ENCODE measurements at regions not wholly inside any gene's neighbourhood (a gene's known extent, or its start where the extent isn't known, plus 50 kb on each side); places are given as distances from the start of the nearest gene placed in this dataset.
"Not testable (repeated sequence)": the region's sequence is repeated elsewhere in the genome, so short reads cannot be mapped to it uniquely, and the experiment has no call there.

GRCh38 chr4:36590343-36590742 is 308.9 kb downstream of the DTHD1 start:
- DNase-seq, result no peak
- TF ChIP-seq GATA1 (IDR thresholded peaks at IDR 0.05; ENCODE audit: low read depth, low read length) (no peak), POLR2A (IDR thresholded peaks at IDR 0.05; ENCODE audit: low read length) (no peak)

GRCh38 chr4:36601864-36602495 is 320.6 kb downstream of the DTHD1 start:
- no peak for TF ChIP-seq GATA1 (IDR thresholded peaks at IDR 0.05; ENCODE audit: low read depth, low read length)
- no peak for TF ChIP-seq POLR2A (IDR thresholded peaks at IDR 0.05; ENCODE audit: low read length)
- no peak for DNase-seq

GRCh38 chr4:36609661-36610060 is 328.2 kb downstream of the DTHD1 start:
- no peak for DNase-seq
- TF ChIP-seq GATA1 (IDR thresholded peaks at IDR 0.05; ENCODE audit: low read depth, low read length), result no peak
- no peak for TF ChIP-seq POLR2A (IDR thresholded peaks at IDR 0.05; ENCODE audit: low read length)

- TF ChIP-seq POLR2A (IDR thresholded peaks at IDR 0.05; ENCODE audit: low read length), result no peak
- TF ChIP-seq GATA1 (IDR thresholded peaks at IDR 0.05; ENCODE audit: low read depth, low read length), result no peak
These were observed 329.2 kb downstream of the DTHD1 start for GRCh38 chr4:36610628-36611027.

GRCh38 chr4:36613142-36613541 is 331.7 kb downstream of the DTHD1 start:
- DNase-seq, result not testable (repeated sequence)

More at GRCh38 chr4:36610628-36611027, 329.2 kb downstream of the DTHD1 start:
- DNase-seq, result no peak

- no peak for DNase-seq
- TF ChIP-seq GATA1 (IDR thresholded peaks at IDR 0.05; ENCODE audit: low read depth, low read length), result no peak
- no peak for TF ChIP-seq POLR2A (IDR thresholded peaks at IDR 0.05; ENCODE audit: low read length)
These were observed 332.6 kb downstream of the DTHD1 start for GRCh38 chr4:36614011-36614410.

GRCh38 chr4:36618102-36618501 is 336.7 kb downstream of the DTHD1 start:
- no peak for DNase-seq
- no peak for TF ChIP-seq POLR2A (IDR thresholded peaks at IDR 0.05; ENCODE audit: low read length)
- no peak for TF ChIP-seq GATA1 (IDR thresholded peaks at IDR 0.05; ENCODE audit: low read depth, low read length)

- no peak for DNase-seq
These were observed 342.6 kb downstream of the DTHD1 start for GRCh38 chr4:36624030-36624429.

GRCh38 chr4:36638273-36638811 is 356.9 kb downstream of the DTHD1 start:
- no peak for DNase-seq
- no peak for TF ChIP-seq POLR2A (IDR thresholded peaks at IDR 0.05; ENCODE audit: low read length)
- TF ChIP-seq GATA1 (IDR thresholded peaks at IDR 0.05; ENCODE audit: low read depth, low read length), result no peak

More at GRCh38 chr4:36624030-36624429, 342.6 kb downstream of the DTHD1 start:
- TF ChIP-seq POLR2A (IDR thresholded peaks at IDR 0.05; ENCODE audit: low read length), result no peak
- TF ChIP-seq GATA1 (IDR thresholded peaks at IDR 0.05; ENCODE audit: low read depth, low read length), result no peak

- DNase-seq, result no peak
- TF ChIP-seq POLR2A (IDR thresholded peaks at IDR 0.05; ENCODE audit: low read length) (no peak), GATA1 (IDR thresholded peaks at IDR 0.05; ENCODE audit: low read depth, low read length) (no peak)
These were observed 359.5 kb downstream of the DTHD1 start for GRCh38 chr4:36640876-36641275.

GRCh38 chr4:36651253-36651652 is 369.8 kb downstream of the DTHD1 start:
- TF ChIP-seq POLR2A (IDR thresholded peaks at IDR 0.05; ENCODE audit: low read length), result no peak
- TF ChIP-seq GATA1 (IDR thresholded peaks at IDR 0.05; ENCODE audit: low read depth, low read length), result no peak
- no peak for DNase-seq

- TF ChIP-seq POLR2A (IDR thresholded peaks at IDR 0.05; ENCODE audit: low read length), result no peak
- no peak for TF ChIP-seq GATA1 (IDR thresholded peaks at IDR 0.05; ENCODE audit: low read depth, low read length)
- no peak for DNase-seq
These were observed 371.4 kb downstream of the DTHD1 start for GRCh38 chr4:36652857-36653256.

GRCh38 chr4:36665985-36666527 is 384.6 kb downstream of the DTHD1 start:
- TF ChIP-seq POLR2A (IDR thresholded peaks at IDR 0.05; ENCODE audit: low read length) (no peak), GATA1 (IDR thresholded peaks at IDR 0.05; ENCODE audit: low read depth, low read length) (no peak)
- no peak for DNase-seq

GRCh38 chr4:36675436-36675835 is 394.0 kb downstream of the DTHD1 start:
- TF ChIP-seq POLR2A (IDR thresholded peaks at IDR 0.05; ENCODE audit: low read length) (no peak), GATA1 (IDR thresholded peaks at IDR 0.05; ENCODE audit: low read depth, low read length) (no peak)
- DNase-seq, result no peak
